ENCODE measurements at regions not wholly inside any gene's neighbourhood (a gene's known extent, or its start where the extent isn't known, plus 50 kb on each side); places are given as distances from the start of the nearest gene placed in this dataset.

DNA sequence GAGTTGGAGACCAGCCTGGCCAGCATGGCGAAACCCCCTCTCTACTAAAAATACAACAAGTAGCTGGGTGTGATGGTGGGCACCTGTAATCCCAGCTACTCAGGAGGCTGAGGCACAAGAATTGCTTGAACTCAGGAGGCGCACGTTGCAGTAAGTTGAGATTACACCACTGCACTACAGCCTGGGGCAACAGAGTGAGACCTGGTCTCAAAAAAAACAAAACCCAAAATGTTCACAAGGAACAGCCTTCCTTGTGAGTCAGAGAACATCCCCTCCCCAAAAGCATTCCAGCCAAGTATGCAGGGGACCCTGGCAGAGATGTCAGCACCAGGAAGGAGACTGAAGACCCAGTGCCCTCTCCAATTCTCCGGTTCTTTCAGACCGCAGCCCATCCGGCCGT lies 314.9 kb upstream of the TSHZ3 start:
- TF ChIP-seq, protein P1, sequence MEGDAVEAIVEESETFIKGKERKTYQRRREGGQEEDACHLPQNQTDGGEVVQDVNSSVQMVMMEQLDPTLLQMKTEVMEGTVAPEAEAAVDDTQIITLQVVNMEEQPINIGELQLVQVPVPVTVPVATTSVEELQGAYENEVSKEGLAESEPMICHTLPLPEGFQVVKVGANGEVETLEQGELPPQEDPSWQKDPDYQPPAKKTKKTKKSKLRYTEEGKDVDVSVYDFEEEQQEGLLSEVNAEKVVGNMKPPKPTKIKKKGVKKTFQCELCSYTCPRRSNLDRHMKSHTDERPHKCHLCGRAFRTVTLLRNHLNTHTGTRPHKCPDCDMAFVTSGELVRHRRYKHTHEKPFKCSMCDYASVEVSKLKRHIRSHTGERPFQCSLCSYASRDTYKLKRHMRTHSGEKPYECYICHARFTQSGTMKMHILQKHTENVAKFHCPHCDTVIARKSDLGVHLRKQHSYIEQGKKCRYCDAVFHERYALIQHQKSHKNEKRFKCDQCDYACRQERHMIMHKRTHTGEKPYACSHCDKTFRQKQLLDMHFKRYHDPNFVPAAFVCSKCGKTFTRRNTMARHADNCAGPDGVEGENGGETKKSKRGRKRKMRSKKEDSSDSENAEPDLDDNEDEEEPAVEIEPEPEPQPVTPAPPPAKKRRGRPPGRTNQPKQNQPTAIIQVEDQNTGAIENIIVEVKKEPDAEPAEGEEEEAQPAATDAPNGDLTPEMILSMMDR (IDR thresholded peaks at IDR 0.05), result no peak
- TF ChIP-seq POLR2AphosphoS5 (IDR thresholded peaks at IDR 0.05), result no peak
